DOHH2 (cell line): ENCODE measurements at regions not wholly inside any gene's neighbourhood (a gene's known extent, or its start where the extent isn't known, plus 50 kb on each side); places are given as distances from the start of the nearest gene placed in this dataset.

Source experiments
- H3F3A ChIP-seq: fragments of 200-600 bp; sonication (generic), shearing (Covaris generic); 2 replicates; pipeline ENCODE4 v1.6.0; 2016; ENCODE audit warnings: antibody characterized with exemption, mild to moderate bottlenecking; ENCODE audit not compliant: control insufficient read depth, insufficient read depth
- H3K27ac ChIP-seq: fragments of 200-600 bp; sonication (generic); 2 replicates; pipeline ENCODE4 v1.5.1; 2014; ENCODE audit warnings: low read depth, mild to moderate bottlenecking, low read length, moderate library complexity
- H3K27me3 ChIP-seq: fragments of 200-600 bp; sonication (generic); 2 replicates; pipeline ENCODE4 v1.6.1; 2014; ENCODE audit warnings: mild to moderate bottlenecking, low read length, mixed read lengths; ENCODE audit not compliant: control insufficient read depth
- H3K36me3 ChIP-seq: fragments of 200-600 bp; sonication (generic); 2 replicates; pipeline ENCODE4 v1.6.1; 2014; ENCODE audit warnings: mild to moderate bottlenecking, low read length, moderate library complexity, mixed read lengths; ENCODE audit not compliant: control insufficient read depth
- H3K4me1 ChIP-seq: fragments of 200-600 bp; sonication (generic); 2 replicates; pipeline ENCODE4 v1.6.1; 2014; ENCODE audit warnings: mild to moderate bottlenecking, low read length, mixed read lengths; ENCODE audit not compliant: control insufficient read depth
- H3K4me2 ChIP-seq: fragments of 200-600 bp; sonication (generic); 2 replicates; pipeline ENCODE4 v1.6.0; 2014; ENCODE audit warnings: mild to moderate bottlenecking, low read length, moderate library complexity
- H3K4me3 ChIP-seq: fragments of 200-600 bp; sonication (generic); 2 replicates; pipeline ENCODE4 v1.5.1; 2014; ENCODE audit warnings: mild to moderate bottlenecking, low read length, mixed read lengths
- H3K79me2 ChIP-seq: fragments of 200-600 bp; sonication (generic); 2 replicates; pipeline ENCODE4 v1.6.1; 2014; ENCODE audit warnings: mild to moderate bottlenecking, low read length, mixed read lengths; ENCODE audit not compliant: control insufficient read depth
- H3K9me2 ChIP-seq: fragments of 200-600 bp; sonication (generic); replicated peaks from 2 replicates; pipeline ENCODE4 v1.6.1; 2014; ENCODE audit warnings: mild to moderate bottlenecking, low read length, mixed read lengths; ENCODE audit not compliant: control insufficient read depth
- H3K9me3 ChIP-seq: fragments of 200-600 bp; sonication (generic); 2 replicates; pipeline ENCODE4 v1.6.1; 2014; ENCODE audit warnings: antibody characterized with exemption, low read length, mixed read lengths; ENCODE audit not compliant: control insufficient read depth, insufficient read depth
- H4K20me1 ChIP-seq: fragments of 200-600 bp; sonication (generic); 2 replicates; pipeline ENCODE4 v1.6.0; 2014; ENCODE audit warnings: low read depth, mild to moderate bottlenecking, antibody characterized with exemption, low read length, moderate library complexity; ENCODE audit not compliant: control insufficient read depth, insufficient read depth
- EZH2phosphoT487 ChIP-seq: fragments of 200-600 bp; sonication (generic); IDR thresholded peaks from 2 replicates; pipeline ENCODE4 v1.6.1; 2017; ENCODE audit warnings: borderline replicate concordance, mild to moderate bottlenecking, antibody characterized with exemption, low read length, moderate library complexity, mixed read lengths
- TF ChIP-seq, protein P1 (sequence below): fragments of 200-600 bp; sonication (generic); IDR thresholded peaks from one replicate; pipeline ENCODE4 v1.5.1; 2014; ENCODE audit warnings: antibody characterized with exemption, mild to moderate bottlenecking, low read depth, low read length; ENCODE audit not compliant: poor library complexity, severe bottlenecking

DNA sequence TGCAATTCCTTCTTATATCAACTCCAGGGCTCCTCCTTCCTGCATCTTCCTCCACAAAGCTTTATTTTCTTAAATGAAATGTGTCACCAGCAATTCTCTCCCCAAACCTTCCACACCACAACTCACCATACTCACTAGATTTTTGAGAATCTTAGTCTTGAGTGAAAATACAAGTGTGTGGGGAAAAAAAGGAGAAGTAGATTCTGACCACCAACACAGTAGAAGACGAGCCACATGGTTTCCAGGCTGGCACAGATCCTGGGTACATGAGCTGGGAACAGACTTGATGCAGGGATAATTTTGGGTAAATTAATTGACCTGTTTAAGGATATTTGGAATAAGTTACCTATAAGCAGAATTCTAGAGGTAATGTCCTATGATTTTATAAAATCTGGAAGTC, 72.8 kb upstream of the KCNJ15 start:
- H4K20me1 ChIP-seq: no peaks in the 10 kb centered on the region
- no peaks in the 10 kb centered on the region for H3K36me3 ChIP-seq
- TF ChIP-seq, protein P1, sequence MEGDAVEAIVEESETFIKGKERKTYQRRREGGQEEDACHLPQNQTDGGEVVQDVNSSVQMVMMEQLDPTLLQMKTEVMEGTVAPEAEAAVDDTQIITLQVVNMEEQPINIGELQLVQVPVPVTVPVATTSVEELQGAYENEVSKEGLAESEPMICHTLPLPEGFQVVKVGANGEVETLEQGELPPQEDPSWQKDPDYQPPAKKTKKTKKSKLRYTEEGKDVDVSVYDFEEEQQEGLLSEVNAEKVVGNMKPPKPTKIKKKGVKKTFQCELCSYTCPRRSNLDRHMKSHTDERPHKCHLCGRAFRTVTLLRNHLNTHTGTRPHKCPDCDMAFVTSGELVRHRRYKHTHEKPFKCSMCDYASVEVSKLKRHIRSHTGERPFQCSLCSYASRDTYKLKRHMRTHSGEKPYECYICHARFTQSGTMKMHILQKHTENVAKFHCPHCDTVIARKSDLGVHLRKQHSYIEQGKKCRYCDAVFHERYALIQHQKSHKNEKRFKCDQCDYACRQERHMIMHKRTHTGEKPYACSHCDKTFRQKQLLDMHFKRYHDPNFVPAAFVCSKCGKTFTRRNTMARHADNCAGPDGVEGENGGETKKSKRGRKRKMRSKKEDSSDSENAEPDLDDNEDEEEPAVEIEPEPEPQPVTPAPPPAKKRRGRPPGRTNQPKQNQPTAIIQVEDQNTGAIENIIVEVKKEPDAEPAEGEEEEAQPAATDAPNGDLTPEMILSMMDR: no peak
- TF ChIP-seq EZH2phosphoT487: no peak
- no peaks in the 10 kb centered on the region for H3K9me3 ChIP-seq
- H3K4me2 ChIP-seq: no peak overlapping the region
- H3K9me2 ChIP-seq: no peaks in the 10 kb centered on the region
- H3F3A ChIP-seq: no peaks in the 10 kb centered on the region
- H3K4me3 ChIP-seq: no peak overlapping the region
- H3K79me2 ChIP-seq: no peaks in the 10 kb centered on the region
- H3K27me3 ChIP-seq: no peaks in the 10 kb centered on the region
- H3K4me1 ChIP-seq: no peaks in the 10 kb centered on the region
- no peak overlapping the region for H3K27ac ChIP-seq

DNA sequence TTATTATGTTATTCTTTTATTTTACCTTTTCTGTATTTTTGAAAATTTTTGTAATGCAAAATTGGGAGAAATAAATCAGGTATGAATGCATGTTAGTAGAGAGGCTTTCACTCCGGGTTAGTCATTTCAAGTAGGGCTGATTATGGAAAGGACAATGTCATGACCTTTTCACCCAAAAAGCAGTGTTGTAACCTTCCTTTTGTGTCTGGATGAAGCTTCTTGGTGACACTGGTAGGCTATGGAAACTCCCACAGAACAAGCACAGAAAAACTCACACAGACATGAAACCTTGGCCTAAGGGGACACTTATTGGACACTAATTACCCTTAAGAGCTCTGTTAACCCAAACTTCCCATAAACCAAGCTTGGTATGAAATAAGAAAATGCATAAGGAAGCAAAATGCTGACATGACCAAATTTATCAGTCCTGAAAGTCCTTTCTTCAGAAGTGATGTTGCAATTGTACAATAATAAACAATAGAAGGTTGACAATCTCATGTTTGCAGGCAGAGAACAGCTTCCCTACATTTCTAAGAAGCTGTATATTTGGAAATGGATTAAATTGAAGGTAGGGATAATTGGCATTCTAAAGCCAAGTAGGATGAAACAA, 70.0 kb upstream of the KCNJ15 start:
- no peaks in the 10 kb centered on the region for H3K79me2 ChIP-seq
- no peaks in the 10 kb centered on the region for H3K4me1 ChIP-seq
- H3K27me3 ChIP-seq: no peaks in the 10 kb centered on the region
- no peaks in the 10 kb centered on the region for H3F3A ChIP-seq
- no peaks in the 10 kb centered on the region for H3K9me3 ChIP-seq
- no peak overlapping the region for H3K27ac ChIP-seq
- H3K36me3 ChIP-seq: no peaks in the 10 kb centered on the region
- H4K20me1 ChIP-seq: no peaks in the 10 kb centered on the region
- TF ChIP-seq, protein P1: no peak
- TF ChIP-seq EZH2phosphoT487: no peak
- no peaks in the 10 kb centered on the region for H3K9me2 ChIP-seq
- H3K4me3 ChIP-seq: no peak overlapping the region
- H3K4me2 ChIP-seq: no peak overlapping the region

DNA sequence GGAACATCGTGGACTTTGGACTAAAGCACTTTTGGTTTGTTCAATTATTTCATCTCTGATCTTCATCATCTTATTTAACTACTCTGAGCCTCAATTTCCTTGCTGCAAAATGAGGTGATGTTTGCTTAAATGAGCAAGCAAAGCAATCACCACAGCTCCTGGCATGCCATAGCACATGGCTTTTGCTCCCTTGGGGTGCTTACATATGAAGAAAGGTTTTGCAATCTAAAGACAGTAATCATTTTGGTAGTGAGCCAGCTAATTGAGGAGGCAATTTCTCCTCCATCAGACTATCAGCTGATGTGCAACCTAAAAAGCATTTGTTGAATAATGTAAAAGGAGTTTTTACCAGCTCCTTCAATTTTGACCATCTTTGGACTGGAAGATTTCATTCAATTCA, 68.8 kb upstream of the KCNJ15 start:
- no peaks in the 10 kb centered on the region for H3K36me3 ChIP-seq
- H3K9me3 ChIP-seq: no peaks in the 10 kb centered on the region
- no peak overlapping the region for H3K4me2 ChIP-seq
- no peak overlapping the region for H3K4me3 ChIP-seq
- no peaks in the 10 kb centered on the region for H4K20me1 ChIP-seq
- H3K9me2 ChIP-seq: no peaks in the 10 kb centered on the region
- H3F3A ChIP-seq: no peaks in the 10 kb centered on the region
- H3K79me2 ChIP-seq: no peaks in the 10 kb centered on the region
- H3K4me1 ChIP-seq: no peaks in the 10 kb centered on the region
- TF ChIP-seq EZH2phosphoT487: no peak
- TF ChIP-seq, protein P1: no peak
- no peaks in the 10 kb centered on the region for H3K27me3 ChIP-seq
- H3K27ac ChIP-seq: no peak overlapping the region
